ENCODE measurements at regions not wholly inside any gene's neighbourhood (a gene's known extent, or its start where the extent isn't known, plus 50 kb on each side); places are given as distances from the start of the nearest gene placed in this dataset.

- TF ChIP-seq CTCF (conservative IDR thresholded peaks at IDR 0.05; ENCODE audit: low read depth, low read length), result no peak
- no peak for TF ChIP-seq EZH2 (IDR thresholded peaks at IDR 0.05; ENCODE audit: low read length, unreplicated experiment)
Observed at GRCh38 chr20:39611901-39612300, 649.8 kb downstream of the DHX35 start.
